Hepatocyte (in vitro differentiated cells): ENCODE measurements at regions not wholly inside any gene's neighbourhood (a gene's known extent, or its start where the extent isn't known, plus 50 kb on each side); places are given as distances from the start of the nearest gene placed in this dataset.

Experiments used
- DNase-seq: peaks from one replicate; pipeline ENCODE4 v3.0.0-alpha.2; 2016; ENCODE audit warnings: low spot score
- H2AFZ ChIP-seq: fragments of 200-600 bp; sonication (generic); 2 replicates; pipeline ENCODE4 v1.6.0; 2016; ENCODE audit warnings: antibody characterized with exemption, mild to moderate bottlenecking
- H3K27ac ChIP-seq: fragments of 200-600 bp; sonication (generic); 2 replicates; pipeline ENCODE4 v1.5.1; 2016; ENCODE audit warnings: mild to moderate bottlenecking
- H3K27me3 ChIP-seq: fragments of 200-600 bp; sonication (generic); 2 replicates; pipeline ENCODE4 v1.6.1; 2016
- H3K36me3 ChIP-seq: fragments of 200-600 bp; sonication (generic); replicated peaks from 2 replicates; pipeline ENCODE4 v1.5.1; 2016; ENCODE audit warnings: low read depth; ENCODE audit not compliant: insufficient read depth
- H3K4me1 ChIP-seq: fragments of 200-600 bp; sonication (generic); 2 replicates; pipeline ENCODE4 v1.5.1; 2016; ENCODE audit warnings: mild to moderate bottlenecking, moderate library complexity; ENCODE audit not compliant: insufficient read depth
- H3K4me2 ChIP-seq: fragments of 200-600 bp; sonication (generic); 2 replicates; pipeline ENCODE4 v1.6.0; 2016
- H3K4me3 ChIP-seq: fragments of 200-600 bp; sonication (generic); 2 replicates; pipeline ENCODE4 v1.5.1; 2016; ENCODE audit warnings: mild to moderate bottlenecking
- H3K79me2 ChIP-seq: fragments of 200-600 bp; sonication (generic); 2 replicates; pipeline ENCODE4 v1.6.0; 2017; ENCODE audit warnings: mild to moderate bottlenecking
- H3K9me2 ChIP-seq: fragments of 200-600 bp; sonication (generic); replicated peaks from 2 replicates; pipeline ENCODE4 v1.6.0; 2017; ENCODE audit warnings: mild to moderate bottlenecking; ENCODE audit not compliant: insufficient read depth
- H3K9me3 ChIP-seq: fragments of 200-600 bp; sonication (generic); 2 replicates; pipeline ENCODE4 v1.5.1; 2016; ENCODE audit warnings: low read depth, mild to moderate bottlenecking
- H4K20me1 ChIP-seq: fragments of 200-600 bp; sonication (generic); 2 replicates; pipeline ENCODE4 v1.6.0; 2016; ENCODE audit warnings: mild to moderate bottlenecking; ENCODE audit not compliant: insufficient read depth, poor library complexity, severe bottlenecking
- EZH2 ChIP-seq: fragments of 200-600 bp; sonication (generic); IDR thresholded peaks from 2 replicates; pipeline ENCODE4 v1.6.1; 2016; ENCODE audit warnings: antibody characterized with exemption, mild to moderate bottlenecking, borderline replicate concordance
- EZH2phosphoT487 ChIP-seq: fragments of 200-600 bp; sonication (generic); IDR thresholded peaks from one replicate; pipeline ENCODE4 v1.6.1; 2018; ENCODE audit warnings: antibody characterized with exemption, mild to moderate bottlenecking, low read depth, moderate library complexity; ENCODE audit not compliant: unreplicated experiment, severe bottlenecking
- WGBS: methylation state at CpG from one replicate; pipeline ENCODE4 v1.1.6; 2016; ENCODE audit warnings: low lambda C conversion rate; ENCODE audit errors: missing lambda C conversion rate; 5-methylcytosine and 5-hydroxymethylcytosine counted together
- TF ChIP-seq, protein P1 (sequence below): fragments of 200-600 bp; sonication (generic); IDR thresholded peaks from 2 replicates; pipeline ENCODE4 v1.5.1; 2016; ENCODE audit warnings: antibody characterized with exemption, mild to moderate bottlenecking; ENCODE audit not compliant: poor library complexity

DNA sequence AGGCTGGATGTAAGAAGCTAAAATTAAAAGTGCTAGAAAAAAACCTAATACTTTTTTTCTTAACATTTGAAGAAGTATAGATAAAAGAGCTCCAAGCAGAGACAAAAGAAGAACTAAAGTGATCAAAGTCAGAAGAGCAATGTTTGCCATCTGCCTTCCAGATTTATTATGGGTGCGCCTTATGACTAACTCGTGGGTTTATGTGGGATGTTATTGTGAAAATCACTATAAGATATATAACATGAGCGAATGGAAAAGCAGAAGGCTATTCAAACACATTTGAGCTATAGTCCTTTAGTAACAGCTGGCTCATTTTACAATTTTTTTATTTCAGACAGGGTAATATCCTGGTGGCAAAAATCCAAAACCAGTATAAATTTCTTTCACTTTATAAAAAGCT is 1040.7 kb downstream of the RAPGEF2 start:
- Histone ChIP-seq H3K9me3 (no peaks in the 10 kb centered on the region), H3K9me2 (no peaks in the 10 kb centered on the region), H3K4me2 (no peak overlapping the region), H3K4me1 (no peaks in the 10 kb centered on the region), H3K79me2 (no peaks in the 10 kb centered on the region), H3K4me3 (no peak overlapping the region), H2AFZ (no peak overlapping the region), H3K27ac (no peak overlapping the region), H3K36me3 (no peaks in the 10 kb centered on the region), H3K27me3 (no peaks in the 10 kb centered on the region), H4K20me1 (no peaks in the 10 kb centered on the region)
- TF ChIP-seq EZH2 (no peak), EZH2phosphoT487 (no peak)
- TF ChIP-seq, protein P1, sequence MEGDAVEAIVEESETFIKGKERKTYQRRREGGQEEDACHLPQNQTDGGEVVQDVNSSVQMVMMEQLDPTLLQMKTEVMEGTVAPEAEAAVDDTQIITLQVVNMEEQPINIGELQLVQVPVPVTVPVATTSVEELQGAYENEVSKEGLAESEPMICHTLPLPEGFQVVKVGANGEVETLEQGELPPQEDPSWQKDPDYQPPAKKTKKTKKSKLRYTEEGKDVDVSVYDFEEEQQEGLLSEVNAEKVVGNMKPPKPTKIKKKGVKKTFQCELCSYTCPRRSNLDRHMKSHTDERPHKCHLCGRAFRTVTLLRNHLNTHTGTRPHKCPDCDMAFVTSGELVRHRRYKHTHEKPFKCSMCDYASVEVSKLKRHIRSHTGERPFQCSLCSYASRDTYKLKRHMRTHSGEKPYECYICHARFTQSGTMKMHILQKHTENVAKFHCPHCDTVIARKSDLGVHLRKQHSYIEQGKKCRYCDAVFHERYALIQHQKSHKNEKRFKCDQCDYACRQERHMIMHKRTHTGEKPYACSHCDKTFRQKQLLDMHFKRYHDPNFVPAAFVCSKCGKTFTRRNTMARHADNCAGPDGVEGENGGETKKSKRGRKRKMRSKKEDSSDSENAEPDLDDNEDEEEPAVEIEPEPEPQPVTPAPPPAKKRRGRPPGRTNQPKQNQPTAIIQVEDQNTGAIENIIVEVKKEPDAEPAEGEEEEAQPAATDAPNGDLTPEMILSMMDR, result no peak
- WGBS, result 55% methylated on average over 3 of the region's 3 CpGs
- DNase-seq, result no peak

DNA sequence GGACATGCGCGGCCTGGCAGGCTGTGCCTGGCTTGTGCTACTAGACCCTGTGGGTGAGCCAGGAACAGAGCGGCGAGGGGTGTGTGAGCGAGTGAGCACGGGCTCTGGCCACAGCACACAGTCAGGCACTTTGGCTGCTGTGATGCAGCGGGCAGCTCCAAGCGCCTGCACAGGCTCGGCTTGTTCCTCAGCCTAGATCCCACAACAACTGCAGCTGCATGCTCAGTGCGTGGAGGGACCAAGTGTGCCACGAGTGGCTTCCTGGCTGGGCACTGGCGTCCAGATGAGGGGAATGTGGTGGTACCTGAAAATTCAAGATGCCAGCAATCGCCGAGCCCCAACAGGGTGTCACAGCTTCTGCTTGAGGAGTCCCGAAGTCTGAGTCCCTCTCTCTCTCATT is 1056.6 kb downstream of the RAPGEF2 start:
- H3K27ac ChIP-seq, result no peak overlapping the region
- no peaks in the 10 kb centered on the region for H3K36me3 ChIP-seq
- no peak for DNase-seq
- no peak overlapping the region for H3K4me3 ChIP-seq
- H3K79me2 ChIP-seq, result no peaks in the 10 kb centered on the region
- H3K27me3 ChIP-seq, result no peaks in the 10 kb centered on the region
- H3K9me3 ChIP-seq, result no peaks in the 10 kb centered on the region
- H3K4me1 ChIP-seq, result no peaks in the 10 kb centered on the region
- 95% methylated on average over 15 of the region's 15 CpGs for WGBS
- H4K20me1 ChIP-seq, result no peaks in the 10 kb centered on the region
- H3K9me2 ChIP-seq, result no peaks in the 10 kb centered on the region
- no peak overlapping the region for H3K4me2 ChIP-seq
- no peak overlapping the region for H2AFZ ChIP-seq
- TF ChIP-seq, protein P1, result no peak
- TF ChIP-seq EZH2phosphoT487 (no peak), EZH2 (no peak)

GRCh38 chr4:160161026-160161425 is 1058.1 kb downstream of the RAPGEF2 start:
- no peak for TF ChIP-seq EZH2phosphoT487
- TF ChIP-seq, protein P1, result no peak
- TF ChIP-seq EZH2, result no peak
- Histone ChIP-seq H3K79me2 (no peaks in the 10 kb centered on the region), H3K4me2 (no peak overlapping the region), H3K27ac (no peak overlapping the region), H3K36me3 (no peaks in the 10 kb centered on the region), H4K20me1 (no peaks in the 10 kb centered on the region), H3K9me3 (no peaks in the 10 kb centered on the region), H2AFZ (no peak overlapping the region), H3K27me3 (no peaks in the 10 kb centered on the region), H3K4me3 (no peak overlapping the region), H3K4me1 (no peaks in the 10 kb centered on the region), H3K9me2 (no peaks in the 10 kb centered on the region)
- 87% methylated on average over 1 of the region's 1 CpG for WGBS
- no peak for DNase-seq
